ENCODE measurements at regions not wholly inside any gene's neighbourhood (a gene's known extent, or its start where the extent isn't known, plus 50 kb on each side); places are given as distances from the start of the nearest gene placed in this dataset.
A peak's percentile ranks its signal among the peaks of the same experiment; 100 is the strongest.

DNA sequence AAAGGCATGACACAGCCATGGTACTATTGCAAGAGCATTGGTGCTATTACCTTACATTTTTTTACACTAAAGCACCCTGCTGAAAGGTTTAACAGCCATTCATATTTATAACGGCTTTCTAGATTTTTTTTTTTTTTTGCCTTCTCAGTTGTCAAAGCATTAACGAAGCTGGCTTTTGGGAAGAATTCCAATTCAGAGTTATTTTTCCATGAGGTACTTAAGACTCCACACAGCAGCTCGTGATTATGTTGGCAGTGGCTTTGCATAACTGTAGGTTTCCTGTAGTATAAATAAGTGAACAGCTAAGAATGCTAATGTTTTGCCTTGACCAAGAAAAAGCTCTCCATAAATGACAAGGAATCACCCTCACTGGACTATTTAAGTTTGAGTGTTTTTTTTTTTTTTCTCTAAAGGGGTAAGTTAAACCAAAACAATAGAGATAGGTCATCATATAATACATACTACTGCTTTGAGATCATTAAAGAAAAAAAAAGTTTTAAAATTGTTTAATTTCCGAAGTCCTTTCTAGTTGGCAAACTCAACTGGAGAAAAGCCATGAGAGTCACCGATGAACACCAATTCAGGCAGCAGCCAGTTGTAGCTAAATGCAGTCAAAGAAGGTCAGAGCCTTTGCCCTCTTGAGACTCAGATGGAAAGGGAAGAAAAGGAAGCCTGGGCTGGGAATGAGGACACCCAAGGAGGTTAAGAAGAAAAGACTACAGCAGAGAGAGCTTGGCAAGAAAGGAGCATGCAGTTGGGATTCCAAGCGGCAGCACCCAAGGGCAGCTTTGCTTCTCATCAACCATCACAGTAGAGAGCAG is 187.4 kb upstream of the NCKAP5 start:
- H3K4me3 ChIP-seq (ENCODE audit: low read depth, low read length): no peak overlapping the region
- TF ChIP-seq, protein P1, sequence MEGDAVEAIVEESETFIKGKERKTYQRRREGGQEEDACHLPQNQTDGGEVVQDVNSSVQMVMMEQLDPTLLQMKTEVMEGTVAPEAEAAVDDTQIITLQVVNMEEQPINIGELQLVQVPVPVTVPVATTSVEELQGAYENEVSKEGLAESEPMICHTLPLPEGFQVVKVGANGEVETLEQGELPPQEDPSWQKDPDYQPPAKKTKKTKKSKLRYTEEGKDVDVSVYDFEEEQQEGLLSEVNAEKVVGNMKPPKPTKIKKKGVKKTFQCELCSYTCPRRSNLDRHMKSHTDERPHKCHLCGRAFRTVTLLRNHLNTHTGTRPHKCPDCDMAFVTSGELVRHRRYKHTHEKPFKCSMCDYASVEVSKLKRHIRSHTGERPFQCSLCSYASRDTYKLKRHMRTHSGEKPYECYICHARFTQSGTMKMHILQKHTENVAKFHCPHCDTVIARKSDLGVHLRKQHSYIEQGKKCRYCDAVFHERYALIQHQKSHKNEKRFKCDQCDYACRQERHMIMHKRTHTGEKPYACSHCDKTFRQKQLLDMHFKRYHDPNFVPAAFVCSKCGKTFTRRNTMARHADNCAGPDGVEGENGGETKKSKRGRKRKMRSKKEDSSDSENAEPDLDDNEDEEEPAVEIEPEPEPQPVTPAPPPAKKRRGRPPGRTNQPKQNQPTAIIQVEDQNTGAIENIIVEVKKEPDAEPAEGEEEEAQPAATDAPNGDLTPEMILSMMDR (IDR thresholded peaks at IDR 0.05; ENCODE audit: insufficient read depth, low read length): no peak
- peak; percentile 99 for DNase-seq (ENCODE audit: low read depth)

GRCh38 chr2:133756833-133757232 is 188.6 kb upstream of the NCKAP5 start:
- no peak overlapping the region for H3K4me3 ChIP-seq (ENCODE audit: low read depth, low read length)
- TF ChIP-seq, protein P1 (IDR thresholded peaks at IDR 0.05; ENCODE audit: insufficient read depth, low read length): no peak
- DNase-seq (ENCODE audit: low read depth): no peak

DNA sequence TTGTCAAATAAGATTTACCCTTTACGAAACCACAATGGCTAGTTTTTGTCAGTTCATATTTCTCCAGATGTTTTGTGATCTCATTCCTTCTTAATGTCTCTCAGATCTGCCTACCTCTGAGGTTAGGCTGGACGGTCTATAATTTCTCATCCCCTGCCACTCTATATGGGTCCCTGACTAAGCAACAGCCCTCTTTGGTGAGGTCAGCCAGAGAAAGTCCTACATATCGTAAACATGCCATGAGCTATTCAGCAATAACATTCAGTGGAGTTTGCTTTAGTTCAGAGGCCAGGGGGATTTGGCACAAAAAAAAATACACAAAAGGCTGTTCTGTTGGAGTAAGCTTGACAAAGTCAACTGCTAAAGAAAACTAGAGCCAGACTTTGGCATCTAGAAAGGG is 192.1 kb upstream of the NCKAP5 start:
- TF ChIP-seq, protein P1 (IDR thresholded peaks at IDR 0.05; ENCODE audit: insufficient read depth, low read length): no peak
- DNase-seq (ENCODE audit: low read depth): no peak
- no peak overlapping the region for H3K4me3 ChIP-seq (ENCODE audit: low read depth, low read length)

- TF ChIP-seq, protein P1 (IDR thresholded peaks at IDR 0.05; ENCODE audit: insufficient read depth, low read length): no peak
- peak; percentile 71 for DNase-seq (ENCODE audit: low read depth)
- H3K4me3 ChIP-seq (ENCODE audit: low read depth, low read length): no peak overlapping the region
Observed at GRCh38 chr2:133765658-133766057, 197.4 kb upstream of the NCKAP5 start.

DNA sequence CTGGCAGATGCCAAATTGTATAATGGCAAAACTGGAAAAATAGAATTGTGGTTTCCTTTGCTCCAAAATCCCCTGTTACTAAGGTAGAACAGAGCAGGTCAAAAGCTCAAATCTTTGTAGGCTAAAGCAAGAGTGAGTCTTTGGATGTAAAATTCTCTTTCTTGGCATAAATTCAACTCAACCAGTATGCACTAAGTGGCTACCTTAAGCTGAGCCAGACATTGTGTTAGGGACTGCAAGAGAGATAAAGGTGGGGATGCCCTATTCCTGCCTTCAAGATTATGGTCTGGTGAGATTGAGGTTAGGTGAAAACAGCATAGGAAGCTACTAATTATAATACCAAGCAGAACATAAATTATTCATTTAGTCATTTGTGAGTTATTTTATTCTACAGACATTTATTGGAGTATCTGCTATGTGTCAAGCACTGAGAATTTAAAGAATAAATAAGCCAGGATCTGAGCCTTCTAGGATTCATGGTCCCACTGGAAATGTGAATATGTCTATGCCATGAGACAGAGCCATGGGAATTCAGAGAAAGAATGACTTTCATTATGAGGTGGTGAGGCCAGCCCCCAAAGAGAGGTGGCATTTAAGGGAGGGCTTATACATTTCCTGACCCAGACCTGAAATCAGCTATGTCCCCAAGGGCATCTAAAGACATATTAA is 198.0 kb upstream of the NCKAP5 start:
- H3K4me3 ChIP-seq (ENCODE audit: low read depth, low read length): no peak overlapping the region
- TF ChIP-seq, protein P1 (IDR thresholded peaks at IDR 0.05; ENCODE audit: insufficient read depth, low read length): no peak
- DNase-seq (ENCODE audit: low read depth): no peak

GRCh38 chr2:133768256-133768655 is 200.0 kb upstream of the NCKAP5 start:
- TF ChIP-seq, protein P1 (IDR thresholded peaks at IDR 0.05; ENCODE audit: insufficient read depth, low read length): no peak
- no peak overlapping the region for H3K4me3 ChIP-seq (ENCODE audit: low read depth, low read length)
- DNase-seq (ENCODE audit: low read depth): peak; percentile 60
